ENCODE measurements at regions not wholly inside any gene's neighbourhood (a gene's known extent, or its start where the extent isn't known, plus 50 kb on each side); places are given as distances from the start of the nearest gene placed in this dataset.
A peak's percentile ranks its signal among the peaks of the same experiment; 100 is the strongest.

DNA sequence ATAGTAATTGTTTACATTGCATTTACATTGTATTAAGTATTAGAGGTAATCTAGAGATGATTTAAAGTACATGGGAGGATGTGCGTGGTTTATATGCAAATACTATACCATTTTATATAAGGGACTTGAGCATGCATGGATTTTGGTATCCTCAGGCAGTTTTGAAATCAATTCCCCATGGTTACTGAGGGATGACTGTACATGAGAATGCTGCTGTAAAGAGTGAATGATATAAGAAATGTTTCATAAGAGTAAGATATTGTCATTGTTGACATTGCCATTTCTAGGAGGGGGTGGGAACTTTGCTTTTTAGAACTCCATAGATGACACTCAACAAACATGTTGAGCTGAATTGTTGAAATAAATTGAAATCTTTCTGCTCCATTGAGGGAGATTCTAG lies 185.0 kb downstream of the SEMA6A start:
- DNase-seq (ENCODE audit: low read depth): no peak

DNA sequence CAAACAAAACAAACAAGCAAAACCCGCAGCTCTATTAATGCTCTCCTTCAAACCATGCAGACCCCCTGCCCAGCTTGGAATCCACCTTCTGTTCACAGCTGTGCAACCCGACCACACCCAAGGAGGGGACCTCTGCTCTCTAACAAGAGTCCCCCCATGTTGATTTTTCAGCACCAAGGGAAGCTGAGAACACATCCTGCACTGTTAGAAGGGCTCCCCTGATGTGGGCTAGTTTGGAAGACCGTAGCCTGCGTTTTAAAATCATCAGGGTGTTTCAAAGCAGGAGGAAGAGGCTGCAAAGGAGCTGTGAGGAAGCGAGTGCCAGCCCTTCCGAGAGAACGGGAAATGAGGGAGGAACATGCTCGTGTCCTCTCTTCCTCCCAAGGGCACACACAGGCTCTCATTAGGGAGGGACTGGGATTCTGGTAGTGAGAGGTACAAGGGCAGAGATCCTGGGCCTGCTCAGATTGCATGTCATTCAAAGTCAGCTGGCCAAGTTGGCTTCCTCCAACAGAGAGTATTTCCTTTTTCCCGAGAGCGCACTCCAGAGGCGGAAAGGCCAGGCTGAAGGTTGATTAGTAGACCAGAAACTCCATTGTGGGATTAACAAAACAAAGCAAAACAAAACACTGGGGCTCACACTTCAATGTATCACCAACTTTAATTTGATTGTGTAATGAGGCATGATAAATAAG lies 185.9 kb downstream of the SEMA6A start:
- no peak for DNase-seq (ENCODE audit: low read depth)

DNA sequence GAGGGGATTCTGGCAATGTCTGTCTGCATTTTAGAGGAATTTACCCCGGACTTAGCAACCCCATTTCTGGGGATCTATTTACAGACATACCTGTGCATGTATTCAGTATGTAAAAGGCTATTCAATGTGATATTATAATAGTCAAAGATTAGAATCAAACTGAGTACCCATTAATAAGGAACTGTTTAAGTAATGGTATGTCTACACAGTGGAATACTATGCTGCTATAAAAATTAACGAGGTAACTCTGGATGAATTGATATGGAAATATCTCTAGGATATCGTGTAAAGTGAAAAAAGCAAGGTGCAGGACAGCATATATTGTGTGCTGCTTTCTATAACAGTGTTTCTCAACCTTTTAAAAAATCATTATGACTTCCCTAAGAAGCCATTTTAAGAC lies 186.9 kb downstream of the SEMA6A start:
- DNase-seq (ENCODE audit: low read depth): no peak

DNA sequence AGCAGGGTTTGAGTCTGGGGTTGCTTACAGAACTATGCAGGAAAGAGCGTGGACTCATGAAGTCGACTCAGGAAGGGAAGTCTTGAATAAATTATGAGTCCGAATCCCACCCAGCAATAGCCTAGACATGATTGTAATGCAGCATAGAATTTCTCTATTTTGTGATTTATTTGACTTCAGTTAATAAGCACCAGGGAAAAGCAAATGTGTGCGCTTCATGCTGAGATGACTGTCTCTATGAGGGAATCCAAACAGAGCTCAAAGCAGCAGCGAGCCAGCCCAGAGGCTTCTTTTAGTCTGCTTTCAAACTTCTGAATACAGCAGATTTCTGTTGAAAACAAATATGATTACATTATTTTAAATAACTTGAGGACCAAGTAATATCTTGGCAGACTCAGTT lies 188.0 kb downstream of the SEMA6A start:
- no peak for DNase-seq (ENCODE audit: low read depth)

DNA sequence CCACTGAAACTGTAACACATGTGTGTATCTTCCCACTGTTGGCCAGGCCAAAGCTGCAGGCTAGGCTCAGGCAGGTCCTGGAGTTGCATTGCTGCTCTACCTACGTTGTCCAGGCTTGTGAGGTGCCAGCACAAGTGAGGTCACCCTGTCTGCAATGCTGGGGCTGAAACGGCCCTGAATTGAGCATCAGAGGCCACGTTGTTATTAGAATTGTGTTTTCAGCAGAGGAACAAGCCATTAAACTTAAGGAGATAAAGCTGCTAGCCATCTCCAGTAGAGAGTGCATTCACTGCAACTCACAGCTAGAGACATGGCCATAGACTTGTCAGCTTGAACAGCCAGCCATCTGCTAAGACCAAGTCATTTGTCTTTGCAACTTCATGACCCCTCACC lies 191.8 kb downstream of the SEMA6A start:
- DNase-seq (ENCODE audit: low read depth): no peak

DNA sequence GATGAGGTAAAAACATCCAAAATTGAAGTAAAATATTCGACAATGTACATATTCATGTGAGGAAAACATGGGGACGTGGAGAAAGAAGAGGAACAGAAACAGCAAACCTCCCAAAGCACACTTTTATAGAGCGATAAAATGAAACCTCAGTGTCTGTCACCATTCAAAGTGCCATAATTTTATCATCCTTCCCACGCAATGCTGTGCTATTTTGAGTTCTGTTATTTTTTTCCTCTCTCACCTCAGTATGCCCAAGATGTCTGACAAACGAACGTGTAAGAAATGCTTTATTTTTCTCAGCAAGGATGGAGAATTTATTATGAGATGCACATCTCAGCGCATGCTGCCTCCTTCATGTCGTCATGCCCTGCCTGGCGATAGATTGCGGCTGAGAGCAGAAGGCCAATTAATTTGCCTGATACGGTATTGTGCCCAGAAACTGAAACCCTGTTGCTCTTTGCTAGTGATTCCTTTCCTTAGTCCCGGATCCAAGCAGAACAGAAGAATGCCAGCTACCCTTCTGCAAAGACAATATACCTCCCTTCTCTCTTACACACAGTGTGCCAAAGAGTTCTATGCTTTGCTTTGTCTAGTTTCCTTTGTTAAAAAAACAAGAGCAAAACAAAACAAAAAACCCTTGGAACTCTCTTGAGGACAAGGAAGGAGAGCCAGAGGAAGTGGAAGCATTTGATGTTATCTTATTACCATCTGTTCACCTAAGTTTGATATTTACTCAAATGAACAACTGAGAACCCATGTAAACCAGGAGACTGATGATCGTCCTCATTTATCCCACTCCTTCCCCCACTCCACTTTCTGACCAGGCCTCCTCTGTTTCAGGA lies 192.4 kb downstream of the SEMA6A start:
- no peak for DNase-seq (ENCODE audit: low read depth)

DNA sequence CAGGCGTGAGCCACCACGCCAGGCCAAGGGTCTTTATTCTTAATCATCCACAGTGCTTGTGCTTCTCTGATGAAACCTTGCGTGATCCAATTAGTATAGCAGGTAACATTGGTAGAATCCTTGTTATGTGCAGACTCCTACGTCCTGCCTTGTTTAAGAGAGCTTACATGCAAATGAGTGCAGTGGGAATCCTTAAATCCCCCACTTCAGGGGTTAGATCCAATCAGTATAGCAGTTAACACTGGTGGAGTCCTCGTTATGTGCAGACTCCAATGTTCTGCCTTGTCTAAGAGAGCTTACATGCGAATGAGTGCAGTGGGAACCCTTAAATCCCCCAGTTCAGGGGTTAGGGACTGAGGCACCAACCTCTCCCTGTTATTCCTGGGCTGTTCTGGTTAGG lies 193.4 kb downstream of the SEMA6A start:
- DNase-seq (ENCODE audit: low read depth): no peak

DNA sequence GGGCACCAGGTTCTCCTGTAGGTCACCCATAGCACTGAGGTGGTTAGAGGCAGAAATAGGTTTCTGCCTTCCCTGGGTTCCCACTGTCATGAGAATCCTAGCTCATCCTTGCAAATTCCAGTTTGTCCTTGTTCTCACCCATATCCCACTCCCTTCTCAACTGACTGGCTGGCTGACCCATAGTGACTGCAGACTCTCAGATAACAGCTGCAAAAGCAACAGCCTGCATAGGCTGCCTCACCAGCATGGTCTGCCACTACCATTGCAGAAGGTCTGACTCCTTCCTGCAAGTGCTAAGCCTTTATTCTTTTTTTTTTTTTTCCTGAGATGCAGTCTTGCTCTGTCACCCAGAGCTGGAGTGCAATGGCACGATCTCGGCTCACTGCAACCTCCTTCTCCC lies 194.0 kb downstream of the SEMA6A start:
- DNase-seq (ENCODE audit: low read depth): no peak

DNA sequence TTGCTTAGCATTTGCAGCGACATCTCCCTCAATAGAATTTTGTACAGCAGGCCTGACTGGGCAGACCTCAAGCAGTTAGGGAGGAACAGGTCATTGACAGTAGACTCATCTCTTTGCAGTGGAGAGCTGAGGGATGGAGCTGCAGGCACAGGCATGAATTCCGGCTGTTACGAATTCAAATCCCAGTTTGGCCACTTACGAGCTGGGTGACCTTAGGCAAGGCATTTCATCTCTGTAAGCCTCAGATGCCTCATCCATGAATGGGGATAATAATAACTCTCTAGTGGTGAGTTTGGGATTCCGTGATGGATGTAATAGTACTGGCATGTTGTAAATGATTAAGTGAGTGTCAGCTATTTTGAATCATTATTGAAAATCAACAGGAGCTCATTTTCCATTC lies 195.3 kb downstream of the SEMA6A start:
- DNase-seq (ENCODE audit: low read depth): no peak

DNA sequence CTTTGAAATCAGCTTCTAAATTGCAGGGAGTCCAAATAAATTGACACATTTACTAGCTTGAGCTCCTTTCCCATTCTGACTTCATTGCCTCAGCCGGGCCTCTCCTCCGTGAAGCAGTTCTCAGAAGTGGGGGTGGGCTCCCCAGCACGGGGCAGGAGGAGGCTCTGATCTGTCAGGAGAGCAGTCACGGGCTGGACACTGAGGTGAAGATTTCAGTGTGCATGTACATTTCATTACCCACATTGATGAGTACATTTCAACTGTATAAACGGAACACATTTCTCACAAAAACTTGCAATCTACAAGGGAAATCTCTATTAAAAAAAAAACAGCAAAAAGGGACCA lies 195.9 kb downstream of the SEMA6A start:
- no peak for DNase-seq (ENCODE audit: low read depth)

DNA sequence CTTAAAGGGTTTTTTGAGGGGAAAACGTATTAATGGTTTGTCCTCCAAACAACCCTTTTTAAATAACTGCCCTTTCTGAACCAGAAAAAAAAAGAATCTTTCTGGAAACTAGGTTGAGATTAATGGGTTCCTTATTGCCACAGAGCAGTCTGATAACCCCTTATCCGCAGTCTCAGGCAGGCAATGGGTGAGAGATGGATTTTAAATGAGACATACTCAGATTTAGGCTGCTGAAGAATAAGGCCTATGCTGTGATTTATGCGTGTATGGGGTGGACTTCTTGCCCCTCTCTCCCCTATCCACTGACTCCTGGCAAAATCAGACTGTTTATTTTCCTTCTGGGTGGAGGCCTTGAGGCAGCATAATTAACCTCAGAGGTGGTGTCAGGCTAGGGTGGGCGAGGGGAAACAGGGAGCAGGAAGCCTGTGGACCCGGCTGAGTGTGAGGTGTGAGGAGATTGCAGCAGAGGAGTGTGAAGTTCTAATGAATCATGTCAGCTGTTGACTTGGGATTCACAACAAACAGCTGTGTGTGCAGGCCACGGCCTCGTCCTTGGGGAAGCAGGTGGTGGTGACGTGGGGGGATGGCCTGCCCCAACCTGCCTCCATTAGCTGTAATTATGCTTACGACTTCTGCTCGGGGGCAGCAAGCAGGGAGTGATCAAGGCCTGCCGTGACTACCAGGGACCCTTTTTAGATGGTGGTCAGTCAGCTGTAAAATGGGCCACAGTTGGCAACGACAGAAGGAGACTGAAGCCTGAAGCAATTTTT lies 196.4 kb downstream of the SEMA6A start:
- no peak for DNase-seq (ENCODE audit: low read depth)

DNA sequence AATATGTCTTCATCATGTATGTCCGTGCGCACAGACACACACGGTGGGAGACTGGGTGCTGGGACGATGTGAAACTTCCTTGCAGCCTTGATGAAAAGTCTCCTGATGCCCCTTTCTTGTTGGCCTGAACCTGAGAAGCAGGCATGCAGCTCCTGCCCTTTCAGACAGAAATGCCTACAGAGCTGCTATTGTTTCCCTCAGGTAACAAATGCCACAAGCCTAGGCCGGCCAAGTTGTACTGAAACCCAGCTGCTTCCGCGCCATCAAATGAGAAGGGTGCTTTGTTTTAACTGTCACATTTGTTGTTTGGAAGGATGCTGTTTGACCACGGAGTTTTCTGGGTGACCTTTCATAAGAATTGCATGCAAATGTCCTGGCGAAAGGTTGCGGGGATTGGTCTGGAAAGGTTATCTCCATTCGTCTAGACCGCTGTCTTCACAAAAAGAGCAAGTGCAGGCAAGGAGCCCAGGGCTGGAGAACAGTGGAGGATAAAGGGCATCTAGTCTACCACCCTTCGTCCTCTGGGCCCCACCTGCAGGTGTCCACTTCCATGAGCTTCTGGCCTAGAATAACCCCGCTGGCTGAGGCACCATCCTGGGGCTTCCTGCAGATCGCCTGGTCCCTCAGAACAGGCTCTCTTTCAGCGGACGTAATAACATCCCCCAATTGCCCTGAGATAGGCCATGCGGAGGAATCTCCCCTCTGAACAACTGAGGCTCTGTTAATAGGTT lies 197.2 kb downstream of the SEMA6A start:
- DNase-seq (ENCODE audit: low read depth): no peak

DNA sequence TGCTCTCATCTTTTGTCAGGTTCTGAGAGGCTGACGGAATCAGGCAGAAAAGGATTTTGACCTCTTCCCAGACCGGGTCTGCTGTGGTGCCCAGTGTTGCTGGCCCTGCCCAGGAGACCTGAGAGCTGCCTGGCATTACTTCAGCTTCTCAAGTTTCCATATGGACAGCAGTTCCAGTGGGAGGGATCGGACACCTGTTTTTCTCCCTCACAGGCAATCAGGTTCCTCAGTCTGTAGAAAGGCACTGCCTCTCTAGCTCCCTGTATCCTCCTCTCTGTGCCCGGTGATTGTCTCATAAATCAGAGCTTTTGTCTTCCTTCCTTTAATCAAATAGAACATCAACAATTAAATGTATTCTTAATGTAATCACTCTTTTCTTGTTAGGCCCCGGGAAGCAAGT lies 198.7 kb downstream of the SEMA6A start:
- DNase-seq (ENCODE audit: low read depth): no peak

DNA sequence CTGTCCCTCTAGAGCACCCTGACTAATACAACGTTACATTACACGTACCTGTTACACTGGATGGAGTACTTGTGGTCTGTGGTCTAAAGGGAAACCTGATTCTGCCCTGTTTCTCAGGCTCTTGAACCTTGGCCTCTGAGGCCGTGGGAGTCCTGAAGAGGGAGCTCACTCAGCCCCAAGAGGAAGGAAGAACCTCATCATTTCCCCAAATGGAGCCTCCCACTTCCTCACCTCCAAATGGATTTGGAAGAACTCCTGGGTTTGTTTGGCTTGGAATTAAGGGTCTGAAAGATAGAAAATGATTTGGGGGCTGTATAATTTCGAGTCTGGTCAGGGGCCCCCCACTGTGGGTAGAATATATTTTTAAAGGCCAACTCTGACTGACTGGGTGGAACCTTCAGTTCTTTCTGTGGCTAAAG lies 200.2 kb downstream of the SEMA6A start:
- DNase-seq (ENCODE audit: low read depth): no peak

DNA sequence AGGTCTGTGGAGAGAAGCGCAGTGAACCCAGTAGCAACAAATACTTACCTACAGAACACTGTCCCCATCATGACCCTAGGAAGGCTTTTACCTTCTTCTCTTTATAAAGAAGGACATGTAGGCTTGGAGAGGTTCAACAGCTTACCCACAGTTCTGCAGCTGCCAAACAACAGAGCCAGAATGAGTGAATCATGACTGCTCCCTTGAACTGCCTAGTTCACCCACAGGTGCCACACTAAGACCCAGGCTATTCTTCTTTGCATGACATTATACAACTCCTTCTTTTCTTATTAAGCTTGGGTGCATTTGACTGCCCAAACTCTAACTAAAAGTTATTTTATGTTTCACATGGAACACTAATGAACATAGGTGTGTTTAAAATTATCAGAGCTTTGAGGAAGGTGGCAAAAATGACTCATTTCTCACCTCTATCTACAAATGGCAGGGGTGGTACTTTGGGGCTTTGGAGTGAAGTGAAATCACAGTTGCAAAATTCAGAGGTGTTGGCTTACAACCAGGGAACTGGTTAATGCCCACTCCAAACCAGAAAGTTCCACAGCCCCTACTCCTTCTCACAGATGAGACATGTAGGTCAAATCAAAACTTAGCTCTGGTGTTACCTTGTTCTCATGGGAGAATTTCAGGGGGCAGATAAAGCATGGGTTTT lies 201.6 kb downstream of the SEMA6A start:
- DNase-seq (ENCODE audit: low read depth): no peak

DNA sequence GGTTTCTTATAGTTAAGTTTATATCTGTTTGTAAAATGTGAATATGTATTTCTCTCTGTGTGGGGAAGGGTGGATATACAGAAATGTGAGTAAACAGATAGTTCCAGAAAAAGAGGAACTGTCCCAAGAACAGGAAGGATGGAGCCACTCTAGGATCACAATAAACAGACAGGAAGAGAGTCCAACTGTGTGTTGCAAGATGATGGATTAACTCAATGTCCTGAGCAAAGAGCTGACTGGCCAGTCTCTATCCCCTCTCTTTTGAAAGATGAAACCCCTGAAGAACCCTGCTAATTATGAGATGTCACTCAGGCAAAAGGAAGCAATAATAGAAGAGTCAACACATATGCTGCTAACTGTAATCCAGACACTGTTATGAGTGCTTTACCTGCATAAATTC lies 202.7 kb downstream of the SEMA6A start:
- no peak for DNase-seq (ENCODE audit: low read depth)

DNA sequence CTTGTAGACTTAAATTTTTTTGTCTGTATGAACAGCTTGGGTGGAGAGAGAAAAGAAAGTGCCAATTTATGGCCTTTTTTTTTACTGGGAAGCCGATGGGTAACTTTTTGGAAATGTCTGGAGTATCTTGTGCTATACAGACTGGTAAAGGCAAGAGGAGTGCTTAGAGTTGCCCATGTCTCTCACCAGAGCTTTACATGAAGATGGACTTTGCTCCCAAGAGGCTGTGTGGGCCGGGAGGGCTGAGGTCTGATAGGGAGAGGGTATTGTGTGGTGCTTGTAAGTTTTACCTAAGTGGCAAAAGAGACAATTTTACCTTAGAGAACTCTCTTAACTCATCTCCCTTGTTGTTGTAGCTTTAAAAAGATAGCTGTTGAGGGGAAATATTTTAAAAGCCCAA lies 203.2 kb downstream of the SEMA6A start:
- no peak for DNase-seq (ENCODE audit: low read depth)

DNA sequence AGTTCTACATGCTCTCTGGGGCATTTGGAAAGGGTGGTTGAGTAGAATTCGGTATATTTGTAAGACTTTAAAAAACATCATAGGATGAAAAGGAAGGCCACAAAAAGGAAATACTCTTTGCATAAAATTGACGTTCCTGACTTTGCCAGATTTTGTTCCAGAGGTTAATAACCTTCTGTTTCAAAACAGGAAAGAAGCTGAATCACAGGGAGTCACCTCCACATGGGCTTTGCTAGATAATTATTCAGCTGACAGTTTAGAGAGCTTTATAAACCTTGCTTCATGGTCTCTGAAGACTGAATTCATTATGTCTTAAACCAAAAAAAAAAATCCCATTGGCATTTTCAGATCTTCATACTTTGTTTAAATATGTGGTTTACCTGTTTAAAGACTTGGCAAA lies 203.7 kb downstream of the SEMA6A start:
- peak; percentile 6 for DNase-seq (ENCODE audit: low read depth)

DNA sequence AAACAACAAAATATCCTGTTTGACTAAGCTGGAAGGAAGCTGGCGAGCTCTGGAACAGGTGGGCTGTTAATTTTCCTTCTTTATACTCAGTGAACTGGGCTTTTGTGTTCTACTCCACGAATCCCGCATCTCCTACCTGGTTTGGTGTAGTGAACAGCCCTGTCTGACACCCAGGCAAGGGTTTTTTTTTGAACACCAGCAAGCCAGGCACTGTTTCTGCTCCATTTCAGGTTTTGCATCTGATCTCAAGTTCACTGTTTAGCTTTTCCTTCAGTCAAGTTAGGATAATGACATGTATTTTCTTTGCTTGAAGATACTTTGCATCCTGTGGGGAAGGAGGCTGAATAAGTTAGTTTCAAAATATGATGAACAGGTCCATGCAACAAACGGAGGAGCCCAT lies 204.5 kb downstream of the SEMA6A start:
- DNase-seq (ENCODE audit: low read depth): no peak

DNA sequence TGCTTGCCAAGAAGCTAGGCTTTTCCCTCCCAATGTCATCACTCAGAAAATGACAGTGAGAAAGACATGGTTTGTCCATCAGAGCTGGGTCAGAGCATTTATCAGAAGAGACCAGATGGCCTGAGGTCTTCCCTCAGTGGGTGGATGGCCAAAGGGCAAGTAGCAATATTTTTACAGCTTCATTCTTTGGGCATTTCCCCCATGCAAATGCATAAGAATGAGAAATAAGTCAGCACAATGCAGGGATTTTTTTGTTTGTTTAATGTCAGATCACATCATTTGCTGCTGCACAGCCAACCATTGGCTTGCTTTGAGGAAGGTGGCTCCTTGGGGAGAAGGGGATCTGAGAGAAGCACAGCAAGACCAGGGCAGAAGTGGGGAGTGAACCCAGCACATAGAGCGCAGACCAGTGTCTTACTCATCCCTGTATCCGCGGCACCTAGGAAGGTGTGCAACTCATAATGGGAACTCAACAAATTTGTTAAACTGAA lies 209.6 kb downstream of the SEMA6A start:
- DNase-seq (ENCODE audit: low read depth): no peak

DNA sequence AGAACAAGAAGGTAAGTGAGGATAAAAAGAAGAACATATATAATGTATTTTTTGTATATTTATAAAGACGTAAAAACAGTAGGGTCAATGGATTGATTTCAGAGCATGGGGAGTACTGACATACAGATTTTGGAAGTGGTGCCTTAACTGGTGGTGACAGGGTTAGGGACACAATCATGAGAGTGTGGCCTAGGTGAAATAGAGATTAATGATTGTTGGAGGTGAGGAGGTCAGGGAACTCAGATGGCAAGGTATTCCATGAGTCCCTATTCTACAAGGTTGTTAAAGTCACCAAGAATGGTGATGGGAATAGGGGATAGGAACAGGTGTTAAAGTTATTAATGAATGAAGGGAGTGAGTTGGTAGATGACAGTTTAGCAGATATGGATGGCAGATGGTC lies 210.8 kb downstream of the SEMA6A start:
- no peak for DNase-seq (ENCODE audit: low read depth)

All from HS-5 (cell line).